ENCODE measurements at regions not wholly inside any gene's neighbourhood (a gene's known extent, or its start where the extent isn't known, plus 50 kb on each side); places are given as distances from the start of the nearest gene placed in this dataset.

DNA sequence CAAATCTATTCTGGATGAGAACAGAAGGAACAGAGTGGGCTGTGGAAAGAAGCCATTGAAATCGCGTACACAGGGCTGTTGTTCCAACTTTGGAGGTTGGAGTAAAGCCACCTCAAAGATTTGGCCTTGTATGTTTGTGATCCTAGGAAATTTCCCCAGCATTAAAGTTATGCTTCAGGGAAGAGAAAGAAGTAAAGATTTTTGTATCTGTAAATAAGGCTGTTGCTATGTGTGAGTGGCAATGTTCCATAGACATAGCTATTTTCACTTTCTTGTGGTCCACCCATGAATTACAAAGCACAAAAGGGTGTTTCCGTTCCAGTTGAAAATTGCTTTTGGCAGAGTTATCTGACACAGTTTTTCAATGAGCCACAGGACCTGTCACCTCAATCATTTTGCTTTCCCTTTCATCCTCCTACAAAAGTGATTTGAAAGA lies 321.3 kb downstream of the TFAP2B start:
- no peak for TF ChIP-seq RCOR1 (conservative IDR thresholded peaks at IDR 0.05; ENCODE audit: low read depth, low read length)
- TF ChIP-seq, protein P1, sequence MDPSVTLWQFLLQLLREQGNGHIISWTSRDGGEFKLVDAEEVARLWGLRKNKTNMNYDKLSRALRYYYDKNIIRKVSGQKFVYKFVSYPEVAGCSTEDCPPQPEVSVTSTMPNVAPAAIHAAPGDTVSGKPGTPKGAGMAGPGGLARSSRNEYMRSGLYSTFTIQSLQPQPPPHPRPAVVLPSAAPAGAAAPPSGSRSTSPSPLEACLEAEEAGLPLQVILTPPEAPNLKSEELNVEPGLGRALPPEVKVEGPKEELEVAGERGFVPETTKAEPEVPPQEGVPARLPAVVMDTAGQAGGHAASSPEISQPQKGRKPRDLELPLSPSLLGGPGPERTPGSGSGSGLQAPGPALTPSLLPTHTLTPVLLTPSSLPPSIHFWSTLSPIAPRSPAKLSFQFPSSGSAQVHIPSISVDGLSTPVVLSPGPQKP (IDR thresholded peaks at IDR 0.05; ENCODE audit: low read depth, low read length) = no peak

Measured in GM12878 (cell line).